ENCODE measurements at regions not wholly inside any gene's neighbourhood (a gene's known extent, or its start where the extent isn't known, plus 50 kb on each side); places are given as distances from the start of the nearest gene placed in this dataset.

- Histone ChIP-seq H3K27ac (no peak overlapping the region), H3K9me2 (ENCODE audit: insufficient read depth) (no peaks in the 10 kb centered on the region), H4K20me1 (ENCODE audit: insufficient read depth) (no peaks in the 10 kb centered on the region), H2AFZ (0 out of 2 replicates have a peak overlapping the region, but pooled peaks have one; percentile 11), H3K9ac (no peak overlapping the region), H3K79me2 (ENCODE audit: insufficient read depth) (no peaks in the 10 kb centered on the region), H3K4me1 (ENCODE audit: insufficient read depth) (peaks cover 26% of the 10 kb centered on the region), H3K4me2 (ENCODE audit: unreplicated experiment) (peak overlapping the region; percentile 75), H3K4me3 (no peak overlapping the region; the same call in 1 of the 2 replicates), H3F3A (ENCODE audit: insufficient read depth) (peaks cover 24% of the 10 kb centered on the region), H3K27me3 (replicated peaks; ENCODE audit: insufficient read depth) (no peaks in the 10 kb centered on the region), H3K36me3 (ENCODE audit: low read depth) (no peaks in the 10 kb centered on the region), H3K9me3 (ENCODE audit: low read depth) (no peaks in the 10 kb centered on the region)
- DNase-seq, result no peak
- in situ Hi-C loops (cut with MboI), result no loop called here
- WGBS, 2 experiments (ENCODE audit: low coverage in 1 of 2, low lambda C conversion rate in 2 of 2, missing lambda C conversion rate in 2 of 2), result 21 to 32% methylated on average over 3 of the region's 3 CpGs
- TF ChIP-seq EZH2phosphoT487 (IDR thresholded peaks at IDR 0.05; ENCODE audit: insufficient read depth, low read depth), result no peak
Observed at GRCh38 chr1:101136271-101136670, 100.5 kb upstream of the S1PR1 start.

- Histone ChIP-seq H3K4me2 (ENCODE audit: unreplicated experiment) (no peak overlapping the region), H3K9me3 (ENCODE audit: low read depth) (no peaks in the 10 kb centered on the region), H3K4me3 (no peak overlapping the region), H3K79me2 (ENCODE audit: insufficient read depth) (no peaks in the 10 kb centered on the region), H3F3A (ENCODE audit: insufficient read depth) (peaks cover 24% of the 10 kb centered on the region), H3K36me3 (ENCODE audit: low read depth) (no peaks in the 10 kb centered on the region), H3K27me3 (replicated peaks; ENCODE audit: insufficient read depth) (no peaks in the 10 kb centered on the region), H3K4me1 (ENCODE audit: insufficient read depth) (peaks cover 26% of the 10 kb centered on the region), H3K27ac (no peak overlapping the region), H3K9ac (no peak overlapping the region), H2AFZ (no peak overlapping the region), H3K9me2 (ENCODE audit: insufficient read depth) (no peaks in the 10 kb centered on the region), H4K20me1 (ENCODE audit: insufficient read depth) (no peaks in the 10 kb centered on the region)
- no peak for TF ChIP-seq EZH2 (IDR thresholded peaks at IDR 0.05; ENCODE audit: insufficient read depth, poor library complexity, severe bottlenecking)
- TF ChIP-seq EZH2phosphoT487 (IDR thresholded peaks at IDR 0.05; ENCODE audit: insufficient read depth, low read depth), result no peak
- no peak for DNase-seq
- in situ Hi-C loops (cut with MboI), result no loop called here
- 93 to 96% methylated on average over 2 of the region's 2 CpGs for WGBS, 2 experiments (ENCODE audit: low coverage in 1 of 2, low lambda C conversion rate in 2 of 2, missing lambda C conversion rate in 2 of 2)
Observed at GRCh38 chr1:101135526-101135925, 101.3 kb upstream of the S1PR1 start.

DNA sequence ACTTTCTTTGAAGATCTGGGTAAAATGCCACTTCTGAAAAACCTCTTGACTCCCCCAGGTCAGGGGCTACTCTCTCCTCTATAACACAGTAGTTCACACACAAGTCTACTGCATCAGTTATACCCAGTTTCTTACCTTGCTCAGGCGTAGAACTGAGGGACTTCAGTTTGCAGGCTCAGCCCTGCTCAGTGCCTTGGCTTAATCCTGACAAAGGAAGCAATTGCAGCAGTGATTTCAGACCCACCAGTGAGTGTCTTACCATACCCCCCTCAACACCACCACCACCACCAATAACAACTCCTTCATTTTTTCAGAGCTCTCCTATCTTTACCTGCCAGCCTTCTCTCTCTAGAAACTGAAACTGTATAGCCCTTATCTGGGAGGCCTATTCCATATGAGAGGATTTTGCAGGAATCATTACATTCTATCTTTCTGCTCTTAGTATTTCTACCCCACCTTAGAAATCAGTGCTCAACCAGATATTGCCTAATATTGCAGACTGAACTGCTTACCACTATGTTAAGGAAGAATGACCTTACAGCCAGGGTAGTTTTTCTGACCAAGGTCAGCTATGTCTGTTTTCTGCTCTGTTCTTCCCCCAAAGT lies 105.5 kb upstream of the S1PR1 start:
- TF ChIP-seq EZH2phosphoT487 (IDR thresholded peaks at IDR 0.05; ENCODE audit: insufficient read depth, low read depth) (no peak), EZH2 (IDR thresholded peaks at IDR 0.05; ENCODE audit: insufficient read depth, poor library complexity, severe bottlenecking) (no peak)
- Histone ChIP-seq H3K79me2 (ENCODE audit: insufficient read depth) (no peaks in the 10 kb centered on the region), H2AFZ (no peak overlapping the region), H3K27me3 (replicated peaks; ENCODE audit: insufficient read depth) (no peaks in the 10 kb centered on the region), H3K4me3 (no peak overlapping the region), H3F3A (ENCODE audit: insufficient read depth) (peaks cover 8% of the 10 kb centered on the region), H3K9me3 (ENCODE audit: low read depth) (no peaks in the 10 kb centered on the region), H3K27ac (no peak overlapping the region), H4K20me1 (ENCODE audit: insufficient read depth) (no peaks in the 10 kb centered on the region), H3K9ac (no peak overlapping the region), H3K9me2 (ENCODE audit: insufficient read depth) (no peaks in the 10 kb centered on the region), H3K36me3 (ENCODE audit: low read depth) (no peaks in the 10 kb centered on the region), H3K4me1 (ENCODE audit: insufficient read depth) (peaks cover 8% of the 10 kb centered on the region), H3K4me2 (ENCODE audit: unreplicated experiment) (no peak overlapping the region)
- no peak for DNase-seq
- in situ Hi-C loops (cut with MboI), result no loop called here
- 80 to 94% methylated on average over 1 of the region's 1 CpG for WGBS, 2 experiments (ENCODE audit: low coverage in 1 of 2, low lambda C conversion rate in 2 of 2, missing lambda C conversion rate in 2 of 2)

DNA sequence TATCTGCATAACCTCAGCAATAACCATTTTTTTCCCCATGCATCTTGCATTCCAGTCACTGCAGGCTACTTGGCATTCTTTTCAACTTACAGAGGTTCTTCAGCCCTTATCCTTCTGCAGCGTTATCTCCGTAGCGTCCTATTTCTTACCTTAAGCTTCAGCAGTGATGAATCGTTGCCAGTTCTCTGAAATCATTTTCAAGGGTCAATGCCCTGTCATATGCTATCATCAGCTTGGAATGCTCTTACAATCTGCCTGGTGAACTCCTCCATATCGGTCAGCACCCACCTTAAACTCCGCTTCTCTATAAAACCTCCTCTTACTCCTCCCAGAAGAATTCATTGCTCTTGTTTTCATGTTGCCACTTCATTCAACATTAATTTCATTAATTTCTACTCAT lies 105.1 kb upstream of the DPH5 start:
- H3K79me2 ChIP-seq (ENCODE audit: insufficient read depth), result no peaks in the 10 kb centered on the region
- 85 to 88% methylated on average over 6 of the region's 6 CpGs for WGBS, 2 experiments (ENCODE audit: low coverage in 1 of 2, low lambda C conversion rate in 2 of 2, missing lambda C conversion rate in 2 of 2)
- no peak overlapping the region for H2AFZ ChIP-seq
- no peak overlapping the region for H3K4me3 ChIP-seq
- no peaks in the 10 kb centered on the region for H3K9me3 ChIP-seq (ENCODE audit: low read depth)
- H3K27ac ChIP-seq, result no peak overlapping the region
- H3F3A ChIP-seq (ENCODE audit: insufficient read depth), result peaks cover 2% of the 10 kb centered on the region; the same call in 1 of the 2 replicates
- H3K4me1 ChIP-seq (ENCODE audit: insufficient read depth), result peaks cover 1% of the 10 kb centered on the region; the same call in 1 of the 2 replicates
- no peak overlapping the region for H3K9ac ChIP-seq
- H3K4me2 ChIP-seq (ENCODE audit: unreplicated experiment), result no peak overlapping the region
- TF ChIP-seq EZH2phosphoT487 (IDR thresholded peaks at IDR 0.05; ENCODE audit: insufficient read depth, low read depth), result no peak
- no peak for TF ChIP-seq EZH2 (IDR thresholded peaks at IDR 0.05; ENCODE audit: insufficient read depth, poor library complexity, severe bottlenecking)
- peak; percentile 20 for DNase-seq
- in situ Hi-C loops (cut with MboI), result no loop called here
- no peaks in the 10 kb centered on the region for H4K20me1 ChIP-seq (ENCODE audit: insufficient read depth)
- H3K27me3 ChIP-seq (replicated peaks; ENCODE audit: insufficient read depth), result no peaks in the 10 kb centered on the region
- H3K36me3 ChIP-seq (ENCODE audit: low read depth), result no peaks in the 10 kb centered on the region
- no peaks in the 10 kb centered on the region for H3K9me2 ChIP-seq (ENCODE audit: insufficient read depth)

DNA sequence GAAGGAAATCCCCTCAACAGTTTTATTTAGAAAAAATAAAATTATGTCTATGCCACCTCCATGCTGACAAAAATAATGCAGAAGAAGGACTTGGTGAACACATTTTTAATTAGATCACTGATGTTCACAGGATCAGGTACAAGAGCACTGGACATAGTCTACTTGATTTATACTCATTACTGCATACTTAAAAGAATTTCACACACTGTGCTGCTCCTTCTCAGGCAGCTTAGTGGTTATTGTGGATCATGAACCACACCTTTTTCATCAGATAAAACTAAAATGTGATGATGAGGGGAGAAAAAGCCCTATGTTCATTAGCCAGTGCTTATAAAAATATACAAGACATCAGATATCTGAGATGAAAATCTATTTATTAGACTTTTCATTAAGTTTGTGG lies 103.3 kb upstream of the DPH5 start:
- no peaks in the 10 kb centered on the region for H3K9me2 ChIP-seq (ENCODE audit: insufficient read depth)
- no peak for DNase-seq
- in situ Hi-C loops (cut with MboI), result no loop called here

More for the DNA sequence above, 103.3 kb upstream of the DPH5 start:
- H3K79me2 ChIP-seq (ENCODE audit: insufficient read depth), result no peaks in the 10 kb centered on the region
- no peak overlapping the region for H3K4me3 ChIP-seq
- TF ChIP-seq EZH2 (IDR thresholded peaks at IDR 0.05; ENCODE audit: insufficient read depth, poor library complexity, severe bottlenecking) (no peak), EZH2phosphoT487 (IDR thresholded peaks at IDR 0.05; ENCODE audit: insufficient read depth, low read depth) (no peak)
- H3K27ac ChIP-seq, result no peak overlapping the region
- H3K4me1 ChIP-seq (ENCODE audit: insufficient read depth), result no peaks in the 10 kb centered on the region
- no peak overlapping the region for H3K4me2 ChIP-seq (ENCODE audit: unreplicated experiment)
- no peaks in the 10 kb centered on the region for H3F3A ChIP-seq (ENCODE audit: insufficient read depth)
- H2AFZ ChIP-seq, result no peak overlapping the region
- H3K27me3 ChIP-seq (replicated peaks; ENCODE audit: insufficient read depth), result no peaks in the 10 kb centered on the region
- no peaks in the 10 kb centered on the region for H3K36me3 ChIP-seq (ENCODE audit: low read depth)
- H3K9me3 ChIP-seq (ENCODE audit: low read depth), result no peaks in the 10 kb centered on the region
- H4K20me1 ChIP-seq (ENCODE audit: insufficient read depth), result no peaks in the 10 kb centered on the region
- no peak overlapping the region for H3K9ac ChIP-seq

All from GM23248 (cell line).